ENCODE measurements at regions not wholly inside any gene's neighbourhood (a gene's known extent, or its start where the extent isn't known, plus 50 kb on each side); places are given as distances from the start of the nearest gene placed in this dataset.

DNA sequence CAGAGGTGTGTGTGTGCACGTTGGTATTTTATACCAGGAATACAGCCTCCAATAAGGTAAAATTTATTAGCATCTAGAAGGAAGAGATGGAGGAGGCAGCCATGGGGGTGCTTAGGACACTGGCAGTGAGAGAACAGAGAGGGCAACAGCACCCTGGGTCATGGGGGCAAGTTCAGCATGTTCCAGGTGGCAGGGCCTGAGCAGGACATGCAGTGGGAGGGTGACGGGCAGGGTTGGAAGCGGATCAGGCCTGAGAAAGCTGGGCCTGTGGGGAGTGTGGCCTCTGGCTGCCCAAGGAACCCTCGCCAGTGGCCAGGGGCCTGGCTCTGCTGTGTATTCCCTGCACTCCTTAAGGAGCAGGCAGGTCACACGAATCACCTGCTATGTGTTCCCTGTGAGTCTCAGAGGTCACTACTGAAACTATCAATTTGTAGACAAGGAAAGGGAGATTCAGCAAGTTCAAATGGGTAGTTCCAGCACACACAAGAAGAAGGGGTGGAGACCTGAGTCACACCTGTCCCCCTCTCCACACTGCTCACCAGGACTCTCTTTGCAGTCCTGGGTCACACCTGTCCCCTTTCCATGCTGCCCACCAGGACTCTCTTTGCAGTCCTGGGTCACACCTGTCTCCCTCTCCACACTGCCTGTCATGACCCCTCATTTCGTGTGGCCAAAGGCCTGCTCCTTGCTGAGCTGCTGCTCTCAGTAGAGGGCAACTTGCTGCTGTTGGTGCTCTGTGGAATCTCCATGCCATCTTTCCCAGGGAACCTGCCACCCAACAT is 463.9 kb upstream of the HS6ST1 start:
- TF ChIP-seq, protein P1, sequence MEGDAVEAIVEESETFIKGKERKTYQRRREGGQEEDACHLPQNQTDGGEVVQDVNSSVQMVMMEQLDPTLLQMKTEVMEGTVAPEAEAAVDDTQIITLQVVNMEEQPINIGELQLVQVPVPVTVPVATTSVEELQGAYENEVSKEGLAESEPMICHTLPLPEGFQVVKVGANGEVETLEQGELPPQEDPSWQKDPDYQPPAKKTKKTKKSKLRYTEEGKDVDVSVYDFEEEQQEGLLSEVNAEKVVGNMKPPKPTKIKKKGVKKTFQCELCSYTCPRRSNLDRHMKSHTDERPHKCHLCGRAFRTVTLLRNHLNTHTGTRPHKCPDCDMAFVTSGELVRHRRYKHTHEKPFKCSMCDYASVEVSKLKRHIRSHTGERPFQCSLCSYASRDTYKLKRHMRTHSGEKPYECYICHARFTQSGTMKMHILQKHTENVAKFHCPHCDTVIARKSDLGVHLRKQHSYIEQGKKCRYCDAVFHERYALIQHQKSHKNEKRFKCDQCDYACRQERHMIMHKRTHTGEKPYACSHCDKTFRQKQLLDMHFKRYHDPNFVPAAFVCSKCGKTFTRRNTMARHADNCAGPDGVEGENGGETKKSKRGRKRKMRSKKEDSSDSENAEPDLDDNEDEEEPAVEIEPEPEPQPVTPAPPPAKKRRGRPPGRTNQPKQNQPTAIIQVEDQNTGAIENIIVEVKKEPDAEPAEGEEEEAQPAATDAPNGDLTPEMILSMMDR (IDR thresholded peaks at IDR 0.05), result no peak
- TF ChIP-seq POLR2A (IDR thresholded peaks at IDR 0.05) (no peak), EP300 (IDR thresholded peaks at IDR 0.05) (no peak)

Data from ovary (tissue), 3 donors.